Endothelial cell of umbilical vein (primary cell): ENCODE measurements at regions not wholly inside any gene's neighbourhood (a gene's known extent, or its start where the extent isn't known, plus 50 kb on each side); places are given as distances from the start of the nearest gene placed in this dataset.

Source experiments
- BruUV-seq: library from RNA; stranded (reverse); fragments of 400-500 nt; replicated peaks from 2 replicates; lab custom pipeline; 2021; lab: Mats Ljungman, UMichigan
- CTCF ChIA-PET: fragments of 300-600, 350-600 bp; sonication (Branson Sonifier 250); formaldehyde crosslinking; loops from one replicate; lab custom pipeline; 2021; ENCODE audit warnings: antibody characterized with exemption, inconsistent platforms; lab: Charles Lee
- POLR2A ChIA-PET: fragments of 300-600, 350-600 bp; sonication (Branson Sonifier 250); formaldehyde crosslinking; loops from one replicate; lab custom pipeline; 2021; ENCODE audit warnings: antibody characterized with exemption, inconsistent platforms; lab: Charles Lee
- DNase-seq: peaks from one replicate; pipeline ENCODE4 v3.0.0-alpha.2; 2011; ENCODE audit warnings: low read depth, low spot score
- FAIRE-seq: peaks from 2 replicates; lab custom pipeline; 2011; peaks lifted over from hg19 to GRCh38; lab: Jason Lieb, UNC
- H2AFZ ChIP-seq: 2 replicates; pipeline ENCODE4 v1.6.0; 2012; ENCODE audit warnings: low read depth, low read length, control low read depth, inconsistent platforms
- H3K27ac ChIP-seq: 2 replicates; pipeline ENCODE4 v1.5.1; 2011; ENCODE audit warnings: low read depth, mild to moderate bottlenecking, control low read depth, low read length, moderate library complexity; ENCODE audit not compliant: insufficient read depth
- H3K27me3 ChIP-seq, 2 experiments: 2 replicates each; pipeline versions ENCODE4 v1.6.0 to v1.6.1; 2011; ENCODE audit warnings: low read length in 2 of 2, mixed read lengths in 1 of 2; ENCODE audit not compliant: control insufficient read depth in 2 of 2, insufficient read depth in 2 of 2
- H3K36me3 ChIP-seq, 2 experiments: 2 replicates in 1 of 2; 3 replicates in 1 of 2; pipeline ENCODE4 v1.5.1; 2011; ENCODE audit warnings: low read length in 2 of 2, mild to moderate bottlenecking in 1 of 2, moderate library complexity in 1 of 2; ENCODE audit not compliant: control insufficient read depth in 2 of 2, insufficient read depth in 2 of 2; ENCODE audit errors: extremely low read depth in 1 of 2
- H3K4me1 ChIP-seq: 3 replicates; pipeline ENCODE4 v1.5.1; 2011; ENCODE audit warnings: mild to moderate bottlenecking, low read length; ENCODE audit not compliant: control insufficient read depth, insufficient read depth; ENCODE audit errors: extremely low read depth
- H3K4me2 ChIP-seq: 2 replicates; pipeline ENCODE4 v1.6.1; 2011; ENCODE audit warnings: low read length, control low read depth, mixed read lengths; ENCODE audit not compliant: insufficient read depth
- H3K4me3 ChIP-seq, 3 experiments: fragments of 200-600 bp in 1 of 3; sonication (generic), shearing (Covaris generic) in 1 of 3; replicated peaks in 1 of 3; 2 replicates each; pipeline ENCODE4 v1.5.1; 2011 to 2016; ENCODE audit warnings: control low read depth in 3 of 3, low read length in 3 of 3, mild to moderate bottlenecking in 2 of 3, inconsistent platforms in 1 of 3, low read depth in 1 of 3, moderate library complexity in 1 of 3; ENCODE audit not compliant: insufficient read depth in 1 of 3
- H3K79me2 ChIP-seq: 2 replicates; pipeline ENCODE4 v1.6.0; 2012; ENCODE audit warnings: low read length, inconsistent platforms; ENCODE audit not compliant: control insufficient read depth, insufficient read depth
- H3K9ac ChIP-seq: replicated peaks from 2 replicates; pipeline ENCODE3; 2011; ENCODE audit warnings: low read length, control low read depth; ENCODE audit not compliant: insufficient read depth; ENCODE audit errors: extremely low read depth
- H3K9me1 ChIP-seq: replicated peaks from 3 replicates; pipeline ENCODE4 v1.6.0; 2011; ENCODE audit warnings: mild to moderate bottlenecking, low read length; ENCODE audit not compliant: control insufficient read depth, insufficient read depth; ENCODE audit errors: extremely low read depth
- H3K9me3 ChIP-seq: replicated peaks from 2 replicates; pipeline ENCODE4 v1.5.1; 2012; ENCODE audit warnings: low read length, inconsistent platforms; ENCODE audit not compliant: control insufficient read depth, insufficient read depth
- H4K20me1 ChIP-seq: replicated peaks from 2 replicates; pipeline ENCODE3; 2011; ENCODE audit warnings: mild to moderate bottlenecking, low read length; ENCODE audit not compliant: control insufficient read depth, insufficient read depth; ENCODE audit errors: extremely low read depth
- EZH2 ChIP-seq: IDR thresholded peaks from 2 replicates; pipeline ENCODE4 v1.6.1; 2012; ENCODE audit warnings: borderline replicate concordance, low read depth, mild to moderate bottlenecking, moderate library complexity, low read length, inconsistent platforms; ENCODE audit not compliant: severe bottlenecking
- FOS ChIP-seq: IDR thresholded peaks from 2 replicates; pipeline ENCODE4 v1.6.1; 2011; ENCODE audit warnings: mild to moderate bottlenecking, low read length, moderate library complexity, borderline replicate concordance; ENCODE audit not compliant: insufficient read depth
- GATA2 ChIP-seq: IDR thresholded peaks from 2 replicates; pipeline ENCODE4 v1.7.0; 2011; ENCODE audit warnings: low read depth, mild to moderate bottlenecking, moderate library complexity, mixed read lengths, low read length; ENCODE audit not compliant: insufficient read length, insufficient read depth
- JUN ChIP-seq: IDR thresholded peaks from 2 replicates; pipeline ENCODE4 v1.6.1; 2011; ENCODE audit warnings: borderline replicate concordance, low read depth; ENCODE audit not compliant: insufficient read length, insufficient read depth
- MYC ChIP-seq: IDR thresholded peaks from one replicate; pipeline ENCODE4 v1.6.1; 2011; ENCODE audit warnings: mild to moderate bottlenecking, low read depth, low read length
- POLR2A ChIP-seq: IDR thresholded peaks from 2 replicates; pipeline ENCODE4 v1.6.1; 2012; ENCODE audit warnings: low read depth, mild to moderate bottlenecking, control low read depth, low read length
- POLR2AphosphoS5 ChIP-seq: IDR thresholded peaks from 2 replicates; pipeline ENCODE4 v1.6.1; 2012; ENCODE audit warnings: low read depth, mild to moderate bottlenecking, control low read depth, low read length, moderate library complexity; ENCODE audit not compliant: insufficient read depth
- dilution Hi-C: fragments of 300-500 bp; cut with MboI; formaldehyde crosslinking; loops from one replicate; pipeline ENCODE4 v1.15.0; 2019; ENCODE audit warnings: low sequenced_read_pairs; ENCODE audit not compliant: extremely low pct_ligation_motif_present
- intact Hi-C: fragments of 100-400 bp; cut with micrococcal nuclease; formaldehyde crosslinking; loops from one replicate; pipeline ENCODE4 v1.10.0; 2022
- TF ChIP-seq, protein P1 (sequence below), 2 donors: IDR thresholded peaks; 1 replicate in 1 of 2; 2 replicates in 1 of 2; pipeline ENCODE4 v1.5.1; 2011; ENCODE audit warnings: low read length in 2 of 2, mild to moderate bottlenecking in 2 of 2, moderate library complexity in 2 of 2, control low read depth in 1 of 2, inconsistent platforms in 1 of 2, low read depth in 1 of 2; ENCODE audit not compliant: insufficient read depth in 1 of 2; ENCODE audit errors: extremely low read depth in 1 of 2
- TF ChIP-seq, protein P2 (sequence below): IDR thresholded peaks from 2 replicates; pipeline ENCODE4 v1.6.1; 2011; ENCODE audit not compliant: insufficient read depth, insufficient read length

DNA sequence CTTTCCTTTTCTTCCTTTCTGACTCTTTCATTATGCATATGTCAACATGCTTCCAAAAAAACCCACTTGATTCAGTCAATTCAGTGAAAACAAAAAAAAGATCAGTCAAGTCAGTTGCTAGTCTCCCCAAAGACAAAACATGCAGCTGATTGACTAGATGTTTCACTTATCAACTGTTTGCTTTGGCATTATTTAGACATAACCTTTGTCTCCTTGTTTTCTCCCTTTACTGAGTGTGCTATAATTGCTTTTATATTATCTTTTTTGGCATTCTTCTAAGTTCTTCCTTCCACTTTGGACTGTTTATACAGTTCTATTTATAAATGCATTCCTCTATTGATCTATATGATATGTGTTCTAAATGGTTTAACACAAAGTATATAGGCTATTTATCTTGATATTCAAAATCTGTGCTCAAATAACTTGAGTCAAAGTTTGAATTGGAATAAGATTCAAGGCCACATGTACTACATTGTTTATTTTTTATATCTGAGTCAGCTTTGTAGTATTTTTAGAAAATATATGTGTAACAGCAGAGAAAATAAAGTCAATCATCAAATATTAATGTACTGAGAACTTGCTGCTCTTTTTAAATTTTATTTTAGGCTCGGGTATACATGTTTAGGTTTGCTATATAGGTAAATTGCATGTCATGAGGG is 260.5 kb downstream of the CENPW start:
- Histone ChIP-seq H3K4me2 (no peak overlapping the region), H3K4me3 (no peak overlapping the region), H3K27me3 (no peaks in the 10 kb centered on the region), H3K79me2 (no peaks in the 10 kb centered on the region), H3K4me1 (no peaks in the 10 kb centered on the region), H3K27ac (no peak overlapping the region), H3K9me1 (no peaks in the 10 kb centered on the region), H3K9me3 (no peaks in the 10 kb centered on the region), H2AFZ (no peak overlapping the region), H3K9ac (no peak overlapping the region), H3K36me3 (no peaks in the 10 kb centered on the region), H4K20me1 (no peaks in the 10 kb centered on the region)
- TF ChIP-seq EZH2: no peak
- TF ChIP-seq POLR2AphosphoS5: no peak
- TF ChIP-seq, protein P1, sequence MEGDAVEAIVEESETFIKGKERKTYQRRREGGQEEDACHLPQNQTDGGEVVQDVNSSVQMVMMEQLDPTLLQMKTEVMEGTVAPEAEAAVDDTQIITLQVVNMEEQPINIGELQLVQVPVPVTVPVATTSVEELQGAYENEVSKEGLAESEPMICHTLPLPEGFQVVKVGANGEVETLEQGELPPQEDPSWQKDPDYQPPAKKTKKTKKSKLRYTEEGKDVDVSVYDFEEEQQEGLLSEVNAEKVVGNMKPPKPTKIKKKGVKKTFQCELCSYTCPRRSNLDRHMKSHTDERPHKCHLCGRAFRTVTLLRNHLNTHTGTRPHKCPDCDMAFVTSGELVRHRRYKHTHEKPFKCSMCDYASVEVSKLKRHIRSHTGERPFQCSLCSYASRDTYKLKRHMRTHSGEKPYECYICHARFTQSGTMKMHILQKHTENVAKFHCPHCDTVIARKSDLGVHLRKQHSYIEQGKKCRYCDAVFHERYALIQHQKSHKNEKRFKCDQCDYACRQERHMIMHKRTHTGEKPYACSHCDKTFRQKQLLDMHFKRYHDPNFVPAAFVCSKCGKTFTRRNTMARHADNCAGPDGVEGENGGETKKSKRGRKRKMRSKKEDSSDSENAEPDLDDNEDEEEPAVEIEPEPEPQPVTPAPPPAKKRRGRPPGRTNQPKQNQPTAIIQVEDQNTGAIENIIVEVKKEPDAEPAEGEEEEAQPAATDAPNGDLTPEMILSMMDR (IDR thresholded peaks at IDR 0.05; ENCODE audit: extremely low read depth in 1 of 2, insufficient read depth in 1 of 2, low read depth in 1 of 2, low read length in 2 of 2): no peak
- dilution Hi-C loops (no loop called here), intact Hi-C loops (no loop called here)
- BruUV-seq: no TSS peak
- ChIA-PET CTCF (no interaction called here), POLR2A (no interaction called here)
- no peak for DNase-seq
- no peak for FAIRE-seq

DNA sequence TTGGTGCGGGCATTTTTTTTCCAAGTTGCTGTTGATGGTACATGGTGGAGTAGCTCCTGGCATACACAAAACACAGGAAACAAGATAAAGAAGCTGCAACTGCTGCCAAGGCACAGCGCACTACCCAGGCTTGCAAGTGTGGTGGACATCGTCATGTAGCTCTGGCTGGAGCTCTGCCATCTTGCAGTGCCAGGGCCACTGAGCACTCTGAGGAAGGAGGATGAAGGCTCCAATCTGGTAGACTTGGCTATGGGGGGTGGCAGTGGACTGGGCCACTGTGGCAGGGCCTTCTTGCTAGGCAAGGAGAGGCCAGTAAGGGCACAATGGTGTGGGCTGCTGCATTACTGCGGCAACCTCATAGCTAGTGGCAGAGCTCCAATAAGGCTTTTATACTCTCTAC is 263.5 kb downstream of the CENPW start:
- BruUV-seq: no TSS peak
- dilution Hi-C loops (no loop called here), intact Hi-C loops (no loop called here)
- Histone ChIP-seq H3K4me1 (no peaks in the 10 kb centered on the region), H3K9me3 (no peaks in the 10 kb centered on the region), H3K79me2 (no peaks in the 10 kb centered on the region), H3K4me2 (no peak overlapping the region), H3K9ac (no peak overlapping the region), H2AFZ (no peak overlapping the region), H4K20me1 (no peaks in the 10 kb centered on the region), H3K36me3 (no peaks in the 10 kb centered on the region), H3K27ac (no peak overlapping the region), H3K27me3 (no peaks in the 10 kb centered on the region), H3K9me1 (no peaks in the 10 kb centered on the region), H3K4me3 (no peak overlapping the region)
- DNase-seq (no peak), FAIRE-seq (no peak)
- CTCF ChIA-PET: no interaction called here
- TF ChIP-seq, protein P1 (IDR thresholded peaks at IDR 0.05; ENCODE audit: extremely low read depth in 1 of 2, insufficient read depth in 1 of 2, low read depth in 1 of 2, low read length in 2 of 2): no peak
- TF ChIP-seq POLR2A: no peak
- no peak for TF ChIP-seq FOS
- no peak for TF ChIP-seq MYC
- TF ChIP-seq GATA2: no peak
- TF ChIP-seq, protein P2, sequence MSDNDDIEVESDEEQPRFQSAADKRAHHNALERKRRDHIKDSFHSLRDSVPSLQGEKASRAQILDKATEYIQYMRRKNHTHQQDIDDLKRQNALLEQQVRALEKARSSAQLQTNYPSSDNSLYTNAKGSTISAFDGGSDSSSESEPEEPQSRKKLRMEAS: no peak
- no peak for TF ChIP-seq JUN
- no peak for TF ChIP-seq POLR2AphosphoS5
- TF ChIP-seq EZH2: no peak
- POLR2A ChIA-PET: no interaction called here
